ENCODE measurements at regions not wholly inside any gene's neighbourhood (a gene's known extent, or its start where the extent isn't known, plus 50 kb on each side); places are given as distances from the start of the nearest gene placed in this dataset.

- Histone ChIP-seq H3K27ac (no peak overlapping the region), H3K27me3 (no peaks in the 10 kb centered on the region), H3K4me1 (ENCODE audit: control insufficient read depth in 1 of 2, insufficient read depth in 1 of 2, low read depth in 1 of 2, low read length in 1 of 2) (no peaks in the 10 kb centered on the region), H3K36me3 (no peaks in the 10 kb centered on the region), H3K9me3 (no peaks in the 10 kb centered on the region), H3K4me3 (ENCODE audit: low read depth in 1 of 2, low read length in 1 of 2) (no peak overlapping the region)
- no peak for TF ChIP-seq CTCF (IDR thresholded peaks at IDR 0.05)
These were observed 191.6 kb upstream of the MOCS1 start for GRCh38 chr6:40125680-40126394.

GRCh38 chr6:40124924-40125323 is 190.7 kb upstream of the MOCS1 start:
- Histone ChIP-seq H3K27ac (no peak overlapping the region), H3K27me3 (no peaks in the 10 kb centered on the region), H3K4me1 (ENCODE audit: control insufficient read depth in 1 of 2, insufficient read depth in 1 of 2, low read depth in 1 of 2, low read length in 1 of 2) (no peaks in the 10 kb centered on the region), H3K9me3 (no peaks in the 10 kb centered on the region), H3K4me3 (ENCODE audit: low read depth in 1 of 2, low read length in 1 of 2) (no peak overlapping the region), H3K36me3 (no peaks in the 10 kb centered on the region)
- no peak for TF ChIP-seq CTCF (IDR thresholded peaks at IDR 0.05)

GRCh38 chr6:40116832-40117231 is 182.6 kb upstream of the MOCS1 start:
- Histone ChIP-seq H3K36me3 (no peaks in the 10 kb centered on the region), H3K9me3 (no peaks in the 10 kb centered on the region), H3K27me3 (no peaks in the 10 kb centered on the region), H3K27ac (no peak overlapping the region), H3K4me1 (ENCODE audit: control insufficient read depth in 1 of 2, insufficient read depth in 1 of 2, low read depth in 1 of 2, low read length in 1 of 2) (no peaks in the 10 kb centered on the region), H3K4me3 (ENCODE audit: low read depth in 1 of 2, low read length in 1 of 2) (no peak overlapping the region)
- TF ChIP-seq CTCF (IDR thresholded peaks at IDR 0.05), result no peak

GRCh38 chr6:40112350-40112749 is 178.1 kb upstream of the MOCS1 start:
- no peak for TF ChIP-seq CTCF (IDR thresholded peaks at IDR 0.05)
- no peaks in the 10 kb centered on the region for H3K36me3 ChIP-seq

GRCh38 chr6:40108736-40109135 is 174.5 kb upstream of the MOCS1 start:
- no peaks in the 10 kb centered on the region for H3K36me3 ChIP-seq
- no peak for TF ChIP-seq CTCF (IDR thresholded peaks at IDR 0.05)

More at GRCh38 chr6:40112350-40112749, 178.1 kb upstream of the MOCS1 start:
- Histone ChIP-seq H3K9me3 (no peaks in the 10 kb centered on the region), H3K27ac (no peak overlapping the region), H3K4me1 (ENCODE audit: control insufficient read depth in 1 of 2, insufficient read depth in 1 of 2, low read depth in 1 of 2, low read length in 1 of 2) (no peaks in the 10 kb centered on the region), H3K27me3 (no peaks in the 10 kb centered on the region), H3K4me3 (ENCODE audit: low read depth in 1 of 2, low read length in 1 of 2) (no peak overlapping the region)

More at GRCh38 chr6:40108736-40109135, 174.5 kb upstream of the MOCS1 start:
- no peaks in the 10 kb centered on the region for H3K4me1 ChIP-seq (ENCODE audit: control insufficient read depth in 1 of 2, insufficient read depth in 1 of 2, low read depth in 1 of 2, low read length in 1 of 2)
- no peak overlapping the region for H3K4me3 ChIP-seq (ENCODE audit: low read depth in 1 of 2, low read length in 1 of 2)
- H3K9me3 ChIP-seq, result no peaks in the 10 kb centered on the region
- H3K27me3 ChIP-seq, result no peaks in the 10 kb centered on the region
- H3K27ac ChIP-seq, result no peak overlapping the region

All from neutrophil (primary cell).